ENCODE measurements at regions not wholly inside any gene's neighbourhood (a gene's known extent, or its start where the extent isn't known, plus 50 kb on each side); places are given as distances from the start of the nearest gene placed in this dataset.

- ATAC-seq (ENCODE audit: low FRiP score) (no peak), DNase-seq (ENCODE audit: low spot score) (no peak)
- no peak for TF ChIP-seq CTCF (IDR thresholded peaks at IDR 0.05)
Measured at GRCh38 chr13:81800433-81800832, 1459.5 kb upstream of the SPRY2 start.

- no peak for TF ChIP-seq CTCF (IDR thresholded peaks at IDR 0.05)
Measured at GRCh38 chr13:81795710-81796109, 1454.8 kb upstream of the SPRY2 start.

GRCh38 chr13:81791641-81792040, 1450.7 kb upstream of the SPRY2 start:
- no peak for TF ChIP-seq CTCF (IDR thresholded peaks at IDR 0.05)
- DNase-seq (ENCODE audit: low spot score) (no peak), ATAC-seq (ENCODE audit: low FRiP score) (no peak)

More at GRCh38 chr13:81795710-81796109, 1454.8 kb upstream of the SPRY2 start:
- ATAC-seq (ENCODE audit: low FRiP score) (no peak), DNase-seq (ENCODE audit: low spot score) (no peak)

DNA sequence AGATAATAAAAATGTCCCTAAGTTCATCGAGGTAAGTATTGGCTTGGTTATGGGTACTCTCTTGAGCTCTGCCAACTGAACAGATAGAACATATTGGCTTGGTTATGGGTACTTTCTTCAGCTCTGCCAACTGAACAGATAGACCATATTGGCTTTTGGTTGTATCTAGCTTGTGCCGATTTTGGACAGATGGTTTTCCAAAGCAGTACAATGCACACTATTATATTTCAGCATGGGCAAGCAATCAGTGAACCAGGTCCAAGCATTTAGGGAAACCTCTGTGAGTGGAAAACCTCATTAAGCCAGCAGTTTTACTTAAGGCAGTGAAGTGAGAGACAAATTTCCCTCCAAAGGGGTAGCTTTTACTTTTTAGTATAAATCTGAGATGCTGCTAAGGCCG, 1440.5 kb upstream of the SPRY2 start:
- no peak for DNase-seq (ENCODE audit: low spot score)
- no peak for TF ChIP-seq CTCF (IDR thresholded peaks at IDR 0.05)
- no peak for ATAC-seq (ENCODE audit: low FRiP score)

DNA sequence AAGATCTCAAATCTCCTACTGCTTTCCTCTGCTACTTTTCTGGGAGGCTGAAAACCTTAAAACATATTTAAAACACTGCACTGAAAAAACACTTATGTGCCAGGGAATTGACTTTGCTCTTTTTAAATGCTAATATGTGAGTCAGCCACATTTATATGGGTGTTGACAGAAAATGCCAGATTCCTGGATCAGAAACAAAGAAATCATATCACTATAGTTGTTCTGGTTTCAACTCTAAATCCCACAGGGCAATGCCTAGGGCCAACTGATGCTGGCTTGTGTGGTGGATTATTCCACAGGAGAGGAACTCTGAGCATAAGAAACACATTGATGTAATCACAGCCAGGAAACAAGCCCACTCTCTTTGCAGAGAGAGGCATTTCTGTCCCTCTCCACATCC, 1439.0 kb upstream of the SPRY2 start:
- no peak for ATAC-seq (ENCODE audit: low FRiP score)
- no peak for DNase-seq (ENCODE audit: low spot score)
- TF ChIP-seq CTCF (IDR thresholded peaks at IDR 0.05), result no peak

GRCh38 chr13:81778350-81778749, 1437.4 kb upstream of the SPRY2 start:
- no peak for TF ChIP-seq CTCF (IDR thresholded peaks at IDR 0.05)
- DNase-seq (ENCODE audit: low spot score), result no peak
- ATAC-seq (ENCODE audit: low FRiP score), result no peak

DNA sequence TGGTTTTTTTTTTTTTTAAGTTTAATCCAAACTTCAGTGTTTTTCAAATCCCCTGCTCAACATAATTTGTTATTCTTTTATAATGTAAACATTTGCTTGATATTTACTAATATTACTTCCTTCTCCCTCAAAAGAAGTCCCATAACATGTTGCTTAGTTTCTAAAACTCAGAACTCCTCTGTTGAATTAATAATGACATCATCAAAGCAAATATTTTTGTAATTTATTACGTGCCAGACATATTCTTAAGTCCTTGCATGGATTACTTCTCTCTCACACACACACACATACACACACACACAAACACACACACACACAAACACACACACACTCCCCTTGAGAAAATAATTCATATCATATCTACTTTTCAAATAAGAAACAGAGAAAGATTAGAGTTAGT, 1432.3 kb upstream of the SPRY2 start:
- no peak for DNase-seq (ENCODE audit: low spot score)
- no peak for TF ChIP-seq CTCF (IDR thresholded peaks at IDR 0.05)
- no peak for ATAC-seq (ENCODE audit: low FRiP score)

Data from omental fat pad (tissue), 3 donors.